Hypothalamus (tissue), 51 donors: ENCODE measurements at regions not wholly inside any gene's neighbourhood (a gene's known extent, or its start where the extent isn't known, plus 50 kb on each side); places are given as distances from the start of the nearest gene placed in this dataset.
"Not testable (repeated sequence)": the region's sequence is repeated elsewhere in the genome, so short reads cannot be mapped to it uniquely, and the experiment has no call there.

Experiments
- DNase-seq, 51 donors: peaks; one replicate each; lab custom pipeline; 2025; lab: John Stamatoyannopoulos, UW

GRCh38 chr7:113270790-113271189 lies 152.4 kb upstream of the SMIM30 start:
- no peak for DNase-seq

DNA sequence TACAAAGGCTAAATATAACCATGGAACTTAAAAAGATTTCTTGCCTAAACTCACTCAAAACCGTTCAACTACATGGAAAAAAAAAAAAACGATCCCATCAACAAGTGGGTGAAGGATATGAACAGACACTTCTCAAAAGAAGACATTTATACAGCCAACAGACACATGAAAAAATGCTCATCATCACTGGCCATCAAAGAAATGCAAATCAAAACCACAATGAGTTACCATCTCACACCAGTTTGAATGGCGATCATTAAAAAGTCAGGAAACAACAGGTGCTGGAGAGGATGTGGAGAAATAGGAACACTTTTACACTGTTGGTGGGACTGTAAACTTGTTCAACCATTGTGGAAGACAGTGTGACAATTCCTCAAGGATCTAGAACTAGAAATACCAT lies 151.2 kb upstream of the SMIM30 start:
- DNase-seq, result not testable (repeated sequence)

DNA sequence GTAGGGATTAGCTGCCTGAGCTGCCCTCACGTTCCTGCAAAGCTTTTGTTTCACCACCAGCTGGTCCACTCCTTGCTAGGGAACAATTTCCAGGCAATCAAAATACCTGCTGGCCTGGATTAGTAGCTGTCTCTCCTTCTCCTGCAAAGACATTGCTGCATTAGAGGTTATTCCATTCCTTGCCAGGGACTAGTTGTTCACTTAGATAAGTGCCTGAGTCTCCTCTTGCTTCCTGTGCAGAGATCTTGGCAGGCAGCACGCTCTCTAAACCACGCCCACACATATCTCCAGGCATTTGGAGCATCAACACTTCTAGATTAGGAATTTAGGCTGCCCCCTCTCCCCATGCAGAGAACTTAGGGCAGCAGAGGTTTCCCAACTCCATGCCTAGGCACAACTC lies 150.4 kb upstream of the SMIM30 start:
- DNase-seq, result no peak

DNA sequence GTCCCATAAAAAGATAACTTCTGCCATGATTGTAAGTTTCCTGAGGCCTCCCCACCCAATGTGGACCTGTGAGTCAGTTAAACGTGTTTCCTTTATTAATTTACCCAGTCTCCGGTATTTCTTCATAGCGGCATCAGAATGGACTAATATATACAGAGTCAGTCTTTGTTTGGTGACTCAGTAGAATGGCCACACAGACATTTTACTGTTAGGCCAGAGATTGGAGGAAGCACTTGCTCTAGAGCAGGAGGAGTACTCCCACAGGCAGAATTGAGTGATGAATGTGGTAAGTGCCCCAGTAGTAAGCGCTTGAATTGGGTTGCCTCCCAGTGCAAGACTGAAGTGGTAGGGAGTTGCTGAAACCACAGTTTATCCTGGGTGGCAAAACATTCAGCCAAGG lies 149.5 kb upstream of the SMIM30 start:
- no peak for DNase-seq

DNA sequence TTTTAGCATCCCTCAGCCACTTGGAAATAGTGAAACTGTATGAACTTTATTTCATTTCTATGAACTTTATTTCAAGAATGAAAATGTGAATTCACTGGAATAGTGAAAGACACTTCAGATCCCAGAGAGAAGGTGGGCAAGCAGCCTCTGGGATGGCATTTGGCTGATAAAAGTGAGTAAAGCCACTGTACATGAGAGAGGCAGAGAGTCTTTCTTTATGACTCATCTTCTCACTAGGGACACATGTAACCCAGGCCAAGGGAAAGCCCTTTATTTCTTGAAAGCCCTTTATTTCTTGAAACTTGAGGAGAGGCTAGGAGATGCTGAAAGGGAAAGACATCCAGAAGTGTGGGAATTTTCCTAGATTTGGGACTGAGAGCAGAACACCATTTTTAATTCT lies 148.9 kb upstream of the SMIM30 start:
- DNase-seq, result no peak

DNA sequence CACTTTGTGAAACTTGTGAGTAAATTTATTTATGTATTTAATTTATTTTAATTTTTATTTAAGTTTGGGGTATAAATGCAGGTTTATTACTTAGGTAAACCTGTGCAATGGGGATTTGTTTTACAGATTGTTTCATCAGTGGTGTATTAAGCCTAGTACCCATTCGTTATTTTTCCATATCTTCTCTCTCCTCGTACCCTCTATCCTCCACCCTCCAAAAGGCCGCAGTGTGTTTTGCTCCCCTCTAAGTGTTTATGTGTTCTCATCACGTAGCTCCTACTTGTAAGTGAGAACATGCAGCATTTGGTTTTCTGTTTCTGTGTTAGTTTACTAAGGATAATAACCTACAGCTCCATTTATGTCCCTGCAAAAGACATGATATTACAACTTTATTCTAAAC lies 145.4 kb upstream of the SMIM30 start:
- no peak for DNase-seq

- DNase-seq, result not testable (repeated sequence)
Measured at GRCh38 chr7:113263215-113263742, 144.9 kb upstream of the SMIM30 start.

- no peak for DNase-seq
Measured at GRCh38 chr7:113256883-113257531, 138.7 kb upstream of the SMIM30 start.

DNA sequence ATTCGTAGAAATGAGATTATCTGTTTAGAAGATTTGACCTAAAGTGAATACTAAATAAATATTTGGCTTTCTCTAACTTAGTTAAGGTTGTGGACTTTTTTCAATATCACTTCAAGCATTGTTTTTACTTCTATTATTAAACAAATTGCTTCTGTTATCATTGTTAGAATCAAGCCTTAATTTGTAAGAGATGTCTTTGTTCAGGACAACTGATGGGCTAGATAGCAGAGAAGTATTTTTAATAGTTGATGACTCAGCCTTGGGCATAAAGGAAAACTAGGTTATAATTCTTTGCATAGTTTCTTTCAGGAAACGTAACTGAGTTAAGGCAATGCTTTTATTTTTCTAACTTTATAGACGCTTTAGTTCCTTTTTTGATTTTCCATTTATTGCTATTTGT lies 128.8 kb upstream of the SMIM30 start:
- DNase-seq, result no peak

GRCh38 chr7:113246738-113247137 lies 128.4 kb upstream of the SMIM30 start:
- no peak for DNase-seq

- no peak for DNase-seq
Measured at GRCh38 chr7:113232885-113233284, 114.5 kb upstream of the SMIM30 start.

DNA sequence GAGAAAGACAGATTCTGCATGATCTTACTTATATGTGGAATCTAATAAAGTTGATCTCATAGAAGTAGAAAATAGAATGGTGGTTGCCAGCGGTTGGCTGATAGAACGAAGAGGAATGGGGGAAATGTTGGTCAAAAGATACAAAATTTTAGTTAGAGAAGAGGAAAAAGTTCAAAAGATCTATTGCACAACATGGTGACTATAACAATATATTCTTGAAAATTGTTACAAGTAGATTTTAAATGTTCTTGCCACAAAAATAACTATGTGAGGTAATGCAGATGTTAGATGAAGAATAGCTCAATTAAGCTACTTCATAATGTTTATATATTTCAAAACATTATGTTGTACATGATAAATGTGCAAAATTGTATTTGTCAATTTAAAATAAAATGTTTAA lies 112.3 kb upstream of the SMIM30 start:
- DNase-seq, result no peak

DNA sequence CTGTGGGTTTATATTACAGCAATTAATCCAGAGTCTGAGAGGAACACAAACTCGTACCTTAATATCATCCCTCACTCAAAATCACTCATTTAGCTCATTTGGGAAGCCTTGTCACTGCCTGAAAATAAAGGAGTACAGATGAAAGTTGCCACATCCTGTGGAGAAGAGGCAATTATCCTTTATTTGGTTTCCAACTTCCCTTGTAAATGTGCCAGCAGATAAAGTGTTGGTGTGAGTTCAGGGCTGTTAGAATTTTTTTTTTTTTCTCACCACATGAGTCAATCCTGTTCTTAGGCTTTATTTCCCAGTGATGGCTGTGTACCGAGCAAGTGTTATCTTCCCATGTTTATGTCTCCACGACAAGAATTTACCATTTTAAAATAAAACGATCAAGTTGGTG lies 99.0 kb upstream of the SMIM30 start:
- DNase-seq, result no peak

GRCh38 chr7:113216038-113216437 lies 97.7 kb upstream of the SMIM30 start:
- DNase-seq, result no peak

GRCh38 chr7:113209449-113210203 lies 91.3 kb upstream of the SMIM30 start:
- DNase-seq, result no peak

DNA sequence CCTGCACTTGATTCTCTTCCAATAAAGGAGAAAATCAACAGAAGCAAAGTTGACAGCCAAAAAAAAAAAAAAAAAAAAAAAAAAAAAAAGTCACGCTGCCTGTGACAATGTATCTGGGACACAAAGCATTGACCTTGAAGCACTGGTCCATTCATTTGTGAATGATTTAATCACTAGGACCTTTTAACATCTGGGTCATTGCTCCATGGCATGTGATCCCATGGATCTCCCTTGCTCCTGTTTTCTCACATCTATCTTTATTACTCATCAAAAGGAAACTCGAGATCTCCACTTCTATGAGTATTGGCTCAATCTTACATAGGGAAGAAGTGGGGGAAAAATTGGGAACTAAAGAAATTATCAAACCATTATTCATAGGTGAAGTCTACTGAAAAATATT lies 89.6 kb upstream of the SMIM30 start:
- no peak for DNase-seq

DNA sequence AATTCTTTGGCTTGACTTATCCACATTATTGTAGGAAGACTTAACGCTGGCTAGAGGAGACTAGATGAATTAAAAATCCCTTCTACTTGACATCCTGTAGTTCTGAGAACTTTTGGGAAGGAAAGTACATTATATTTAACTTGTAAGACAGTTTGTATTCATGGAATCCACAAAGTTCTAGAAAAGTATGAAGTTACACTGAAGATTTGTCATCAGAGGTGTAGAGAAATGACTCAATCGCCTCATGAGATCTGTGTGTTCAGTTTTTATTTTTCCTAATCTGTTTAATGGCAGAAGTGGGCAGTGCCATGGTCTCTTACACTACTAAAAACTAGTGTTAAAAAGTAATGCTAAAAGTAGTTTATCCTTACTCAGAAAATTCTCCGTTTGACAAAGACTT lies 89.1 kb upstream of the SMIM30 start:
- no peak for DNase-seq

DNA sequence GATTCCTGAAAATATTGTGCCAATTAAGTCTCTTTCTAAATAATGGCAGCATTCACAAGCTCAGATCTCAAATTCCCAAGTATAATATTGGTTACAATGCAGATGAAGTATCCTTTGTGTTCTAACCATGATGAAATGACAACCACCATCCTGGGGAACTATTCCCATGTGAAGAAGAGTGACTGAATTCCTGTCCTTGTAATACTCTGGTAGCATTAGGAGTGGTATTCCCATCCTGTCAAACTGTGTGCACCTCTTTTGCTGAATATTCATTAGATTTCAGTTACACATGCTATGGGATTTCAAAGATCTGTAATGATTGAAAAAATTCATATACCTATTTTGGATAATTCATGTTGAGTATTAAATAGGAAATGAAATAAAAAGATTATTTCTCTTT lies 86.1 kb upstream of the SMIM30 start:
- no peak for DNase-seq

DNA sequence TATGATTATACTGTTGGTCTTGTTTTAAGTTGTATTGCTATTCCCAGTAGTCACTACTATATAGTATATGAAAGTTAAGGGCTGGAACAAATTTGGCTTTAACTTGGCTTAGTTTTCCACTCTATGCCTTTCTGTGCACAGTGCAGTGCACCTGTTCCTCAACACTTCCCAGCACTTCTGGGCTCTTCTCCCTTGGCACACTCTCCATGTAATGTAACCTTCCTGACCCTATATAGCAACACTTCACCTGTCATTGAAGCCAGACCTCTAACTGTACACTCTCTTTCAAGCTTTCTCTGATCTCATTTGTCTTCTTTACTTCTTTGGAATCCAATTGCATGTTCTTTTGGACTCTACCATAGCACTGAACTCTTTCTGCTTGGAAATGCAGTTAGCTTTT lies 83.9 kb upstream of the SMIM30 start:
- DNase-seq, result no peak

GRCh38 chr7:113200281-113200680 lies 81.9 kb upstream of the SMIM30 start:
- no peak for DNase-seq

- no peak for DNase-seq
Measured at GRCh38 chr7:113199841-113200240, 81.5 kb upstream of the SMIM30 start.

DNA sequence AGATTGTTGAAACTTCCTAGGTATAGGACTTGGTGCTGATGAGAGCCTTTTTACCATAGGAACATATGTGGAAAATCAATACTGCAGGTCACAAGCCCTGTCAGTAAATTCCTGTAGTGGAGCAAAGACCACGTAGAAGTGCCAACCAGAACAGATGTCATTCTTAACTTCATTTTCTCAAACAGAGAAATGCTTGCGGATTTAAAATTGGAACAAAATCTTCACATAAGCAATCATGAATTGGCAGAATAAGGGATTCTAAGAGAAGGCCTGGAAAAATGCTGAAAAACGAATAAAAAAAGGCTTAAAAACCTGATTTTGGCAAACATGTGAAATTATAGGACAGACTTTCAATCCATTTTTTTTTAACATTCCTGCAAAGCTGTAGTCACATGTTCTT lies 80.8 kb upstream of the SMIM30 start:
- no peak for DNase-seq
